HepG2 (cell line): ENCODE measurements at regions not wholly inside any gene's neighbourhood (a gene's known extent, or its start where the extent isn't known, plus 50 kb on each side); places are given as distances from the start of the nearest gene placed in this dataset.

ENCODE experiments used
- MBNL3 ChIP-seq: fragments of 250-450 bp; sonication (Bioruptor Pico); conservative IDR thresholded peaks from 2 replicates; pipeline ENCODE4 v1.8.0; 2022; ENCODE audit warnings: mild to moderate bottlenecking, inconsistent platforms
- NCOA2 ChIP-seq: sonication (generic); formaldehyde crosslinking; IDR thresholded peaks from 2 replicates; pipeline ENCODE4 v1.8.0; 2022; ENCODE audit warnings: inconsistent platforms
- YY1 ChIP-seq: IDR thresholded peaks from 2 replicates; pipeline ENCODE4 v1.6.1; 2011; ENCODE audit warnings: low read length, low read depth, moderate library complexity, mild to moderate bottlenecking; ENCODE audit not compliant: insufficient read depth, insufficient replicate concordance
- ZSCAN25 ChIP-seq: sonication (generic); formaldehyde crosslinking; IDR thresholded peaks from 2 replicates; pipeline ENCODE4 v1.8.0; 2022; ENCODE audit warnings: mild to moderate bottlenecking, missing genetic modification reagents

- TF ChIP-seq YY1 (no peak), ZSCAN25 (CRISPR knock-in tag) (no peak), NCOA2 (CRISPR knock-in tag) (no peak), MBNL3 (CRISPR knock-in tag) (no peak)
Observed at GRCh38 chr9:117535973-117536372, 121.1 kb upstream of the ASTN2 start.
